ENCODE measurements at regions not wholly inside any gene's neighbourhood (a gene's known extent, or its start where the extent isn't known, plus 50 kb on each side); places are given as distances from the start of the nearest gene placed in this dataset.
"Not testable (repeated sequence)": the region's sequence is repeated elsewhere in the genome, so short reads cannot be mapped to it uniquely, and the experiment has no call there.

DNA sequence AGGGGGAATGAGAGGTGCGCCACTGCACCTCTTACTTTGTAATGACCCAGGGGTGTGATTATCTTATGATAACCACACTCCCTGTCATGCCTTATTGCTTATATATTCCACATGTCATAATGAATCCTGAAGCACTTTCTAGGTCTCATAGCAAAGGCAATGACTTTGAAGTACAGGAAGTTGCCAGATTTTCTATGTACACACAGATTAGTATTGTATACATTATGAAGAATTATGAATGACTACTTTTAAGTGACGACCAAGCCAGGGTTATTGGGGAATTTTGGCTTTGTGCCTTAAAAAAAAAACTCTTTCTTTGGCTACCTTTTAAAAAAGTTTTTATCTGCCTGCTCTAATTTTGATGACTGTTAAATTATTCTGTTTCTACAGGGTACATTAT is 269.6 kb downstream of the MDFIC start:
- DNase-seq: no peak
- Mint-ChIP-seq H3K36me3 (ENCODE audit: low read depth) (no peaks in the 10 kb centered on the region), H3K9me3 (no peaks in the 10 kb centered on the region), H3K27ac (no peak overlapping the region), H3K4me3 (no peak overlapping the region), H3K27me3 (ENCODE audit: low read depth, poor library complexity) (no peaks in the 10 kb centered on the region), H3K4me1 (no peaks in the 10 kb centered on the region)
- TF ChIP-seq, protein P1, sequence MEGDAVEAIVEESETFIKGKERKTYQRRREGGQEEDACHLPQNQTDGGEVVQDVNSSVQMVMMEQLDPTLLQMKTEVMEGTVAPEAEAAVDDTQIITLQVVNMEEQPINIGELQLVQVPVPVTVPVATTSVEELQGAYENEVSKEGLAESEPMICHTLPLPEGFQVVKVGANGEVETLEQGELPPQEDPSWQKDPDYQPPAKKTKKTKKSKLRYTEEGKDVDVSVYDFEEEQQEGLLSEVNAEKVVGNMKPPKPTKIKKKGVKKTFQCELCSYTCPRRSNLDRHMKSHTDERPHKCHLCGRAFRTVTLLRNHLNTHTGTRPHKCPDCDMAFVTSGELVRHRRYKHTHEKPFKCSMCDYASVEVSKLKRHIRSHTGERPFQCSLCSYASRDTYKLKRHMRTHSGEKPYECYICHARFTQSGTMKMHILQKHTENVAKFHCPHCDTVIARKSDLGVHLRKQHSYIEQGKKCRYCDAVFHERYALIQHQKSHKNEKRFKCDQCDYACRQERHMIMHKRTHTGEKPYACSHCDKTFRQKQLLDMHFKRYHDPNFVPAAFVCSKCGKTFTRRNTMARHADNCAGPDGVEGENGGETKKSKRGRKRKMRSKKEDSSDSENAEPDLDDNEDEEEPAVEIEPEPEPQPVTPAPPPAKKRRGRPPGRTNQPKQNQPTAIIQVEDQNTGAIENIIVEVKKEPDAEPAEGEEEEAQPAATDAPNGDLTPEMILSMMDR (IDR thresholded peaks at IDR 0.05): no peak

DNA sequence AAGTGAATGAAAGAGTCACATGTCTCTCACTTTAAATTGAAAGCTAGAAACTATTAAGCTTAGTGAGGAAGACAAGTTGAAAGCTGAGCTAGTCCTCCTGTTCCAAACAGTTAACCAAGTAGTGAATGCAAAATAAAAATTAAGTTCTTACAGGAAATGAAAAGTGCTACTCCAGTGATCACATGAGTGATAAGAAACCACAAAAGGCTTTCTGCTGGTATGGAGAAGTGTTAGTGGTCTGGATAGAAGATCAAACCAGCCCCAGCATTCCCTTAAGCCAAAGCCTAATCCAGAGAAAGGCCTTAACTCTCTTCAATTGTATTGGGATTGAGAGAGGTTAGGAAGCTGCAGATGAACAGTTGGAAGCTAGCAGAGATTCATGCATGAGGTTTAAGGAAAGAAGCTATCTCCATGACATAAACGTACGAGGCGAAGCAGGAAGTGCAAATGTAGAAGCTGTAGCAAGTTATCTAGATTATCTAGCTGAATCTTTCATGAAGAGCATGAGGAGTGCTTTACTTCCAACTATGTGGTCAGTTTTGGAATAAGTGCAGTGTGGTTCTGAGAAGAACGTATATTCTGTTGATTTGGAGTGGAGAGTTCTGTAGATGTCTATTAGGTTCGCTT is 261.6 kb downstream of the MDFIC start:
- H3K9me3 Mint-ChIP-seq: no peaks in the 10 kb centered on the region
- H3K27me3 Mint-ChIP-seq (ENCODE audit: low read depth, poor library complexity): no peaks in the 10 kb centered on the region
- no peak overlapping the region for H3K27ac Mint-ChIP-seq
- no peak overlapping the region for H3K4me3 Mint-ChIP-seq
- no peaks in the 10 kb centered on the region for H3K36me3 Mint-ChIP-seq (ENCODE audit: low read depth)
- DNase-seq: no peak
- peaks cover 8% of the 10 kb centered on the region for H3K4me1 Mint-ChIP-seq
- TF ChIP-seq, protein P1 (IDR thresholded peaks at IDR 0.05): no peak

DNA sequence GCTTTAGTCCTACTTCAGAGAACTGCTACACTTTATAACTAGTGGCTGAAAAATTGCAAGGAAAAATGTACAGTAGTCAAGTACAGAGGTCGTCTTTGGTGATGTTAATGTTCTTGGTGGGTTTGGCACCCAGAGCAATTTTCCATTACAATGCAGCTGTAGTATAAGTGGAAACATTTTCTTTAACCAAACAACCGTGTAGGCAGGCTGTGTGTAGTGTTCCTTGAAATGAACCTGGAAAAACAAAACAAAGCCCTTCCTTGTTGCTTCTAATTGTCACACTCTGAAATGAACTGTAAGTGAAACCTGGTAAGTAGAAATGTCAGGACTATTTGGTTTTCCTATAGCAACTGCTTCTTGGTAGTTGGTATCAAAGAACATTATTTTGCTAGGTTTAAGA is 256.9 kb downstream of the MDFIC start:
- no peak for DNase-seq

DNA sequence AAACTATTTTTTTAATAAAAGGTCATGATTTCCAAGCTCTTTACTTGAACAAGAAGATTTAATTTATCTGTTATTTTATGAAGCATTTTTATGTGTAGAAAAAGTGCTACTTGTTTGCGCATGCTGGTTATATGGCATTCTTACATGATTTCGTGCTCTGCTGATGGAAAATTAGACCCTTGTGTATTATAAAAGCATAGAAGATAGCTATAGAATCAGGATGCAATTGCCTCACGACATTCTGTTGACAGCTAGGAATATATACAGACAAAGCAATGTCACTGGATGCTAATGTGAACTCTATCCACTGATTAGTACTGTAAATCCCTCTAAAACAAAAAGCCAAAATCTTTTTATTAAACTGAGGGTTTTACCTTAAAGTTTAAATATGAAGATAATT is 255.9 kb downstream of the MDFIC start:
- peaks cover 3% of the 10 kb centered on the region for H3K27me3 Mint-ChIP-seq (ENCODE audit: low read depth, poor library complexity)
- TF ChIP-seq, protein P1 (IDR thresholded peaks at IDR 0.05): no peak
- H3K9me3 Mint-ChIP-seq: peaks cover 15% of the 10 kb centered on the region

More for the DNA sequence above, 256.9 kb downstream of the MDFIC start:
- Mint-ChIP-seq H3K27ac (no peak overlapping the region), H3K27me3 (ENCODE audit: low read depth, poor library complexity) (peaks cover 3% of the 10 kb centered on the region), H3K4me3 (no peak overlapping the region), H3K9me3 (peaks cover 7% of the 10 kb centered on the region), H3K4me1 (peaks cover 9% of the 10 kb centered on the region), H3K36me3 (ENCODE audit: low read depth) (peaks cover 1% of the 10 kb centered on the region)
- TF ChIP-seq, protein P1 (IDR thresholded peaks at IDR 0.05): no peak

DNA sequence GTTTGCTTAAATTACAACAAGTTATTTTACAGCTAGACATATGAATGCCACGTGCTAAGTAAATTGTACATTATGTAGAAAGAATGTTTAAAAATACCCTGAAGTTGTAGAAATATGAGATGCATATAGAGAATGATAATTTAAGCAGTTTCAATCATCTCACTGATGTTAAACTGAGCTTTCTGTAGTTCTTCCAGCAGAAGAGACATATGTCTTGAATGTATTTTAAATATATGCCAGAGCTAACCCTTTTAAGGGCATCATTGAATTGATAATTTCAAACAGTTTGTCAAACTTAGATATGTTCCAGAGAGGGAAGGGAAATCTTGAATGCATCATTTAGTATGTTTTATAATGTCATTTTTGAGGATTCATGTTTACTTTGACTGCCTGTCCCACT is 255.2 kb downstream of the MDFIC start:
- DNase-seq: no peak
- peaks cover 22% of the 10 kb centered on the region for H3K9me3 Mint-ChIP-seq
- peaks cover 5% of the 10 kb centered on the region for H3K36me3 Mint-ChIP-seq (ENCODE audit: low read depth)
- peaks cover 9% of the 10 kb centered on the region for H3K4me1 Mint-ChIP-seq
- no peak overlapping the region for H3K27ac Mint-ChIP-seq
- H3K4me3 Mint-ChIP-seq: no peak overlapping the region
- peaks cover 3% of the 10 kb centered on the region for H3K27me3 Mint-ChIP-seq (ENCODE audit: low read depth, poor library complexity)
- TF ChIP-seq, protein P1 (IDR thresholded peaks at IDR 0.05): no peak

More for the DNA sequence above, 255.9 kb downstream of the MDFIC start:
- no peak for DNase-seq
- H3K27ac Mint-ChIP-seq: no peak overlapping the region
- H3K4me3 Mint-ChIP-seq: no peak overlapping the region
- H3K4me1 Mint-ChIP-seq: peaks cover 9% of the 10 kb centered on the region
- H3K36me3 Mint-ChIP-seq (ENCODE audit: low read depth): peaks cover 5% of the 10 kb centered on the region

DNA sequence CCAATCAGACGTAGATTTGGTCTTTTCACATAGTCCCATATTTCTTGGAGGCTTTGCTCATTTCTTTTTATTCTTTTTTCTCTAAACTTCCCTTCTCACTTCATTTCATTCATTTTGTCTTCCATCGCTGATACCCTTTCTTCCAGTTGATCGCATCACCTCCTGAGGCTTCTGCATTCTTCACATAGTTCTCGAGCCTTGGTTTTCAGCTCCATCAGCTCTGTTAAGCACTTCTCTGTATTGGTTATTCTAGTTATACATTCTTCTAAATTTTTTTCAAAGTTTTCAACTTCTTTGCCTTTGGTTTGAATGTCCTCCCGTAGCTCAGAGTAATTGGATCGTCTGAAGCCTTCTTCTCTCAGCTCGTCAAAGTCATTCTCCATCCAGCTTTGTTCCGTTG is 250.5 kb downstream of the MDFIC start:
- not testable (repeated sequence) for H3K27ac Mint-ChIP-seq; H3K27me3 Mint-ChIP-seq (ENCODE audit: low read depth, poor library complexity); H3K4me3 Mint-ChIP-seq; H3K4me1 Mint-ChIP-seq; H3K36me3 Mint-ChIP-seq (ENCODE audit: low read depth); DNase-seq
- peaks cover 35% of the 10 kb centered on the region for H3K9me3 Mint-ChIP-seq

Measured in nephron progenitor cell (in vitro differentiated cells).